ENCODE measurements at regions not wholly inside any gene's neighbourhood (a gene's known extent, or its start where the extent isn't known, plus 50 kb on each side); places are given as distances from the start of the nearest gene placed in this dataset.
"Not testable (repeated sequence)": the region's sequence is repeated elsewhere in the genome, so short reads cannot be mapped to it uniquely, and the experiment has no call there.

- CTCF ChIA-PET; H3K4me3 Mint-ChIP-seq; H3K27ac Mint-ChIP-seq; DNase-seq; H3K4me1 Mint-ChIP-seq (ENCODE audit: low read depth); intact Hi-C loops (cut with micrococcal nuclease); H3K36me3 Mint-ChIP-seq (ENCODE audit: low read depth); H3K27me3 Mint-ChIP-seq (ENCODE audit: low read depth): not testable (repeated sequence)
- H3K9me3 Mint-ChIP-seq, result peaks cover 15% of the 10 kb centered on the region
Measured at GRCh38 chr9:82433290-82433931, 444.8 kb downstream of the SPATA31D1 start.

GRCh38 chr9:82436475-82436874, 447.9 kb downstream of the SPATA31D1 start:
- Mint-ChIP-seq H3K4me3 (no peak overlapping the region), H3K27ac (no peak overlapping the region), H3K4me1 (ENCODE audit: low read depth) (no peaks in the 10 kb centered on the region), H3K27me3 (ENCODE audit: low read depth) (no peaks in the 10 kb centered on the region), H3K36me3 (ENCODE audit: low read depth) (no peaks in the 10 kb centered on the region), H3K9me3 (peaks cover 21% of the 10 kb centered on the region)
- intact Hi-C loops (cut with micrococcal nuclease), result no loop called here
- DNase-seq, result no peak
- CTCF ChIA-PET, result no interaction called here

- H3K4me1 Mint-ChIP-seq (ENCODE audit: low read depth); intact Hi-C loops (cut with micrococcal nuclease); H3K27ac Mint-ChIP-seq; DNase-seq; H3K4me3 Mint-ChIP-seq; H3K27me3 Mint-ChIP-seq (ENCODE audit: low read depth); CTCF ChIA-PET; H3K36me3 Mint-ChIP-seq (ENCODE audit: low read depth): not testable (repeated sequence)
- H3K9me3 Mint-ChIP-seq, result peaks cover 21% of the 10 kb centered on the region
Measured at GRCh38 chr9:82437183-82437582, 448.6 kb downstream of the SPATA31D1 start.

- CTCF ChIA-PET, result no interaction called here
- no peak overlapping the region for H3K27ac Mint-ChIP-seq
- no peak for DNase-seq
- no peak overlapping the region for H3K4me3 Mint-ChIP-seq
- no peaks in the 10 kb centered on the region for H3K27me3 Mint-ChIP-seq (ENCODE audit: low read depth)
- H3K9me3 Mint-ChIP-seq, result peaks cover 26% of the 10 kb centered on the region
- no peaks in the 10 kb centered on the region for H3K4me1 Mint-ChIP-seq (ENCODE audit: low read depth)
- intact Hi-C loops (cut with micrococcal nuclease), result no loop called here
- no peaks in the 10 kb centered on the region for H3K36me3 Mint-ChIP-seq (ENCODE audit: low read depth)
Measured at GRCh38 chr9:82438581-82438980, 450.0 kb downstream of the SPATA31D1 start.

GRCh38 chr9:82443312-82443711, 454.7 kb downstream of the SPATA31D1 start:
- no peak for DNase-seq
- H3K27me3 Mint-ChIP-seq (ENCODE audit: low read depth), result no peaks in the 10 kb centered on the region
- CTCF ChIA-PET, result no interaction called here
- no peak overlapping the region for H3K4me3 Mint-ChIP-seq
- peaks cover 21% of the 10 kb centered on the region for H3K9me3 Mint-ChIP-seq
- H3K27ac Mint-ChIP-seq, result no peak overlapping the region
- intact Hi-C loops (cut with micrococcal nuclease), result no loop called here
- no peaks in the 10 kb centered on the region for H3K4me1 Mint-ChIP-seq (ENCODE audit: low read depth)
- H3K36me3 Mint-ChIP-seq (ENCODE audit: low read depth), result no peaks in the 10 kb centered on the region

GRCh38 chr9:82445556-82445955, 457.0 kb downstream of the SPATA31D1 start:
- no peak for DNase-seq
- CTCF ChIA-PET, result no interaction called here
- no peaks in the 10 kb centered on the region for H3K27me3 Mint-ChIP-seq (ENCODE audit: low read depth)
- H3K4me1 Mint-ChIP-seq (ENCODE audit: low read depth), result no peaks in the 10 kb centered on the region
- H3K27ac Mint-ChIP-seq, result no peak overlapping the region
- intact Hi-C loops (cut with micrococcal nuclease), result no loop called here
- H3K36me3 Mint-ChIP-seq (ENCODE audit: low read depth), result no peaks in the 10 kb centered on the region
- H3K9me3 Mint-ChIP-seq, result peaks cover 15% of the 10 kb centered on the region
- H3K4me3 Mint-ChIP-seq, result no peak overlapping the region

- no peak overlapping the region for H3K27ac Mint-ChIP-seq
- intact Hi-C loops (cut with micrococcal nuclease), result no loop called here
- CTCF ChIA-PET, result no interaction called here
Measured at GRCh38 chr9:82447343-82447742, 458.8 kb downstream of the SPATA31D1 start.

GRCh38 chr9:82449986-82450385, 461.4 kb downstream of the SPATA31D1 start:
- intact Hi-C loops (cut with micrococcal nuclease), result no loop called here
- H3K4me1 Mint-ChIP-seq (ENCODE audit: low read depth), result no peaks in the 10 kb centered on the region
- H3K4me3 Mint-ChIP-seq, result no peak overlapping the region
- H3K9me3 Mint-ChIP-seq, result peaks cover 11% of the 10 kb centered on the region
- DNase-seq, result no peak
- no peak overlapping the region for H3K27ac Mint-ChIP-seq
- CTCF ChIA-PET, result no interaction called here
- no peaks in the 10 kb centered on the region for H3K36me3 Mint-ChIP-seq (ENCODE audit: low read depth)
- no peaks in the 10 kb centered on the region for H3K27me3 Mint-ChIP-seq (ENCODE audit: low read depth)

More at GRCh38 chr9:82447343-82447742, 458.8 kb downstream of the SPATA31D1 start:
- Mint-ChIP-seq H3K4me3 (no peak overlapping the region), H3K4me1 (ENCODE audit: low read depth) (no peaks in the 10 kb centered on the region), H3K9me3 (peaks cover 13% of the 10 kb centered on the region), H3K27me3 (ENCODE audit: low read depth) (no peaks in the 10 kb centered on the region), H3K36me3 (ENCODE audit: low read depth) (no peaks in the 10 kb centered on the region)
- DNase-seq, result no peak

GRCh38 chr9:82454509-82455190, 466.1 kb downstream of the SPATA31D1 start:
- CTCF ChIA-PET, result interaction anchor here (0.7 kb wide), 1 partner anchor 103 kb away, joined by 3 read pairs; no protein-coding TSS in a partner anchor
- intact Hi-C loops (cut with micrococcal nuclease), result no loop called here
- H3K27ac Mint-ChIP-seq, result no peak overlapping the region
- no peak overlapping the region for H3K4me3 Mint-ChIP-seq
- peaks cover 3% of the 10 kb centered on the region for H3K9me3 Mint-ChIP-seq
- no peaks in the 10 kb centered on the region for H3K36me3 Mint-ChIP-seq (ENCODE audit: low read depth)
- H3K4me1 Mint-ChIP-seq (ENCODE audit: low read depth), result no peaks in the 10 kb centered on the region
- DNase-seq, result no peak
- H3K27me3 Mint-ChIP-seq (ENCODE audit: low read depth), result no peaks in the 10 kb centered on the region

GRCh38 chr9:82456642-82457041, 468.1 kb downstream of the SPATA31D1 start:
- no peaks in the 10 kb centered on the region for H3K4me1 Mint-ChIP-seq (ENCODE audit: low read depth)
- no peak overlapping the region for H3K4me3 Mint-ChIP-seq
- peaks cover 3% of the 10 kb centered on the region for H3K9me3 Mint-ChIP-seq
- no peak for DNase-seq
- intact Hi-C loops (cut with micrococcal nuclease), result no loop called here
- no peak overlapping the region for H3K27ac Mint-ChIP-seq
- no peaks in the 10 kb centered on the region for H3K36me3 Mint-ChIP-seq (ENCODE audit: low read depth)
- CTCF ChIA-PET, result interaction anchor here (0.7 kb wide), 1 partner anchor 46 kb away, joined by 4 read pairs; no protein-coding TSS in a partner anchor
- no peaks in the 10 kb centered on the region for H3K27me3 Mint-ChIP-seq (ENCODE audit: low read depth)

GRCh38 chr9:82457298-82457697, 468.7 kb downstream of the SPATA31D1 start:
- DNase-seq, result no peak
- Mint-ChIP-seq H3K9me3 (peaks cover 3% of the 10 kb centered on the region), H3K4me1 (ENCODE audit: low read depth) (no peaks in the 10 kb centered on the region), H3K27me3 (ENCODE audit: low read depth) (no peaks in the 10 kb centered on the region), H3K36me3 (ENCODE audit: low read depth) (no peaks in the 10 kb centered on the region), H3K27ac (no peak overlapping the region), H3K4me3 (no peak overlapping the region)
- CTCF ChIA-PET, result no interaction called here
- intact Hi-C loops (cut with micrococcal nuclease), result no loop called here

GRCh38 chr9:82457891-82458290, 469.3 kb downstream of the SPATA31D1 start:
- no peak for DNase-seq
- CTCF ChIA-PET, result no interaction called here
- Mint-ChIP-seq H3K36me3 (ENCODE audit: low read depth) (no peaks in the 10 kb centered on the region), H3K4me1 (ENCODE audit: low read depth) (no peaks in the 10 kb centered on the region), H3K9me3 (no peaks in the 10 kb centered on the region), H3K27ac (no peak overlapping the region), H3K27me3 (ENCODE audit: low read depth) (no peaks in the 10 kb centered on the region), H3K4me3 (no peak overlapping the region)
- intact Hi-C loops (cut with micrococcal nuclease), result no loop called here

GRCh38 chr9:82458296-82458695, 469.7 kb downstream of the SPATA31D1 start:
- CTCF ChIA-PET, result no interaction called here
- H3K27ac Mint-ChIP-seq, result no peak overlapping the region
- intact Hi-C loops (cut with micrococcal nuclease), result no loop called here
- no peaks in the 10 kb centered on the region for H3K9me3 Mint-ChIP-seq
- DNase-seq, result no peak
- H3K4me1 Mint-ChIP-seq (ENCODE audit: low read depth), result no peaks in the 10 kb centered on the region
- H3K27me3 Mint-ChIP-seq (ENCODE audit: low read depth), result no peaks in the 10 kb centered on the region
- no peaks in the 10 kb centered on the region for H3K36me3 Mint-ChIP-seq (ENCODE audit: low read depth)
- no peak overlapping the region for H3K4me3 Mint-ChIP-seq
